Caco-2 (cell line): ENCODE measurements at regions not wholly inside any gene's neighbourhood (a gene's known extent, or its start where the extent isn't known, plus 50 kb on each side); places are given as distances from the start of the nearest gene placed in this dataset.

Source experiments
- BruUV-seq: library from RNA; stranded (reverse); fragments of 400-500 nt; replicated peaks from 2 replicates; lab custom pipeline; 2021; lab: Mats Ljungman, UMichigan
- CTCF ChIA-PET: fragments of 300-600 bp; sonication (Branson Sonifier 250); formaldehyde crosslinking; loops from one replicate; lab custom pipeline; 2022; ENCODE audit warnings: antibody characterized with exemption; lab: Charles Lee
- POLR2A ChIA-PET: fragments of 300-600 bp; sonication (Branson Sonifier 250); formaldehyde crosslinking; loops from one replicate; lab custom pipeline; 2022; ENCODE audit warnings: antibody characterized with exemption; lab: Charles Lee
- DNase-seq, 2 experiments: peaks; one replicate each; pipeline versions ENCODE4 v3.0.0 to v3.0.0-alpha.2; 2020 to 2022
- H3K27me3 ChIP-seq: replicated peaks from 2 replicates; pipeline ENCODE4 v1.6.0; 2011; ENCODE audit warnings: low read length; ENCODE audit not compliant: control insufficient read depth, insufficient read depth
- H3K36me3 ChIP-seq: 2 replicates; pipeline ENCODE4 v1.5.1; 2011; ENCODE audit warnings: low read length; ENCODE audit not compliant: control insufficient read depth, insufficient read depth
- H3K4me1 ChIP-seq: fragments of 250-450 bp; sonication (Bioruptor Pico); 2 replicates; pipeline ENCODE4 v1.5.1; 2020; ENCODE audit warnings: mild to moderate bottlenecking
- H3K4me3 ChIP-seq: 2 replicates; pipeline ENCODE4 v1.5.1; 2011; ENCODE audit warnings: low read depth, mild to moderate bottlenecking, control low read depth, low read length
- H3K9me3 ChIP-seq: fragments of 250-450 bp; sonication (Bioruptor Pico); 2 replicates; pipeline ENCODE4 v1.5.1; 2020; ENCODE audit warnings: mild to moderate bottlenecking, moderate library complexity
- H3K27ac Mint-ChIP-seq: one replicate; pipeline ENCODE4 v1.8.0; 2022; ENCODE audit warnings: mixed read lengths; ENCODE audit not compliant: unreplicated experiment
- H3K27me3 Mint-ChIP-seq: one replicate; pipeline ENCODE4 v1.8.0; 2022; ENCODE audit warnings: mixed read lengths; ENCODE audit not compliant: insufficient read depth, unreplicated experiment
- H3K36me3 Mint-ChIP-seq: one replicate; pipeline ENCODE4 v1.8.0; 2022; ENCODE audit warnings: mild to moderate bottlenecking, mixed read lengths; ENCODE audit not compliant: insufficient read depth, unreplicated experiment
- H3K4me1 Mint-ChIP-seq: one replicate; pipeline ENCODE4 v1.8.0; 2022; ENCODE audit warnings: low read depth, mixed read lengths; ENCODE audit not compliant: unreplicated experiment
- H3K4me3 Mint-ChIP-seq: one replicate; pipeline ENCODE4 v1.8.0; 2022; ENCODE audit warnings: mild to moderate bottlenecking, moderate library complexity, mixed read lengths; ENCODE audit not compliant: unreplicated experiment
- H3K9me3 Mint-ChIP-seq: one replicate; pipeline ENCODE4 v1.8.0; 2022; ENCODE audit warnings: mixed read lengths; ENCODE audit not compliant: unreplicated experiment
- CTCF ChIP-seq, 2 experiments: fragments of 200-600 bp in 1 of 2; IDR thresholded peaks; 1 replicate in 1 of 2; 2 replicates in 1 of 2; pipeline versions ENCODE4 v1.5.1 to v1.8.0; 2011 to 2022; ENCODE audit warnings: antibody characterized with exemption in 1 of 2, control low read depth in 1 of 2, inconsistent platforms in 1 of 2, low read depth in 1 of 2, low read length in 1 of 2, mild to moderate bottlenecking in 1 of 2, moderate library complexity in 1 of 2; ENCODE audit not compliant: insufficient read depth in 1 of 2, severe bottlenecking in 1 of 2, unreplicated experiment in 1 of 2
- intact Hi-C: fragments of 100-400 bp; cut with micrococcal nuclease; formaldehyde crosslinking; loops from one replicate; pipeline ENCODE4 v1.10.0; 2022; ENCODE audit not compliant: unreplicated experiment

- H3K4me1 Mint-ChIP-seq = no peaks in the 10 kb centered on the region
- intact Hi-C loops = loop anchor here (1.0 kb wide), 2 partner anchors 62 to 249 kb away; no protein-coding TSS in a partner anchor
- no peak overlapping the region for H3K27ac Mint-ChIP-seq
- no peaks in the 10 kb centered on the region for H3K4me1 ChIP-seq
- no TSS peak for BruUV-seq
- H3K4me3 Mint-ChIP-seq = no peak overlapping the region
- ChIA-PET POLR2A (no interaction called here), CTCF (interaction anchor here (1.9 kb wide), 1 partner anchor 249 kb away, joined by 10 read pairs; no protein-coding TSS in a partner anchor)
- H3K27me3 ChIP-seq = no peaks in the 10 kb centered on the region
- no peaks in the 10 kb centered on the region for H3K9me3 ChIP-seq
- no peaks in the 10 kb centered on the region for H3K27me3 Mint-ChIP-seq
- no peak for TF ChIP-seq CTCF (IDR thresholded peaks at IDR 0.05; ENCODE audit: insufficient read depth in 1 of 2, low read depth in 1 of 2, low read length in 1 of 2, severe bottlenecking in 1 of 2, unreplicated experiment in 1 of 2)
- no peak overlapping the region for H3K4me3 ChIP-seq
- H3K36me3 Mint-ChIP-seq = peaks cover 5% of the 10 kb centered on the region
- H3K9me3 Mint-ChIP-seq = no peaks in the 10 kb centered on the region
- no peaks in the 10 kb centered on the region for H3K36me3 ChIP-seq
- no peak for DNase-seq
Observed at GRCh38 chrX:110408949-110409588, 50.4 kb downstream of the RTL9 start.

- ChIA-PET POLR2A (no interaction called here), CTCF (interaction anchor here (1.7 kb wide), 3 partner anchors 251 to 263 kb away, joined by 4 to 6 read pairs (median 5); no protein-coding TSS in a partner anchor)
- Mint-ChIP-seq H3K27ac (no peak overlapping the region), H3K36me3 (peaks cover 5% of the 10 kb centered on the region), H3K27me3 (no peaks in the 10 kb centered on the region), H3K9me3 (no peaks in the 10 kb centered on the region), H3K4me1 (no peaks in the 10 kb centered on the region), H3K4me3 (no peak overlapping the region)
- Histone ChIP-seq H3K4me3 (no peak overlapping the region), H3K9me3 (no peaks in the 10 kb centered on the region), H3K4me1 (no peaks in the 10 kb centered on the region), H3K27me3 (no peaks in the 10 kb centered on the region), H3K36me3 (no peaks in the 10 kb centered on the region)
- no TSS peak for BruUV-seq
- intact Hi-C loops = loop anchor here (10.0 kb wide), 1 partner anchor 495 kb away; no protein-coding TSS in a partner anchor
- no peak for TF ChIP-seq CTCF (IDR thresholded peaks at IDR 0.05; ENCODE audit: insufficient read depth in 1 of 2, low read depth in 1 of 2, low read length in 1 of 2, severe bottlenecking in 1 of 2, unreplicated experiment in 1 of 2)
- no peak for DNase-seq
Observed at GRCh38 chrX:110409925-110410324, 51.3 kb downstream of the RTL9 start.

- BruUV-seq = no TSS peak
- Mint-ChIP-seq H3K4me3 (no peak overlapping the region), H3K9me3 (no peaks in the 10 kb centered on the region), H3K27me3 (no peaks in the 10 kb centered on the region), H3K4me1 (no peaks in the 10 kb centered on the region), H3K27ac (no peak overlapping the region), H3K36me3 (peaks cover 5% of the 10 kb centered on the region)
- Histone ChIP-seq H3K27me3 (no peaks in the 10 kb centered on the region), H3K9me3 (no peaks in the 10 kb centered on the region), H3K4me3 (no peak overlapping the region), H3K4me1 (no peaks in the 10 kb centered on the region), H3K36me3 (no peaks in the 10 kb centered on the region)
- ChIA-PET POLR2A (no interaction called here), CTCF (interaction anchor here (1.7 kb wide), 4 partner anchors 250 to 264 kb away, joined by 4 to 8 read pairs (median 6); no protein-coding TSS in a partner anchor)
- DNase-seq = no peak
- no peak for TF ChIP-seq CTCF (IDR thresholded peaks at IDR 0.05; ENCODE audit: insufficient read depth in 1 of 2, low read depth in 1 of 2, low read length in 1 of 2, severe bottlenecking in 1 of 2, unreplicated experiment in 1 of 2)
- intact Hi-C loops = loop anchor here (10.0 kb wide), 1 partner anchor 496 kb away; no protein-coding TSS in a partner anchor
Observed at GRCh38 chrX:110410603-110411002, 52.0 kb downstream of the RTL9 start.
